GM21381 (cell line): ENCODE measurements at regions not wholly inside any gene's neighbourhood (a gene's known extent, or its start where the extent isn't known, plus 50 kb on each side); places are given as distances from the start of the nearest gene placed in this dataset.
"Not testable (repeated sequence)": the region's sequence is repeated elsewhere in the genome, so short reads cannot be mapped to it uniquely, and the experiment has no call there.

Source experiments
- ATAC-seq: cut with Tn5 transposase; IDR thresholded peaks from one replicate; pipeline ENCODE4 v1.9.1; 2021; ENCODE audit warnings: mild to moderate bottlenecking, moderate library complexity; ENCODE audit not compliant: unreplicated experiment

GRCh38 chr16:5971106-5971505, 873.5 kb upstream of the EEF2KMT start:
- no peak for ATAC-seq

- no peak for ATAC-seq
These were observed 868.4 kb upstream of the EEF2KMT start for GRCh38 chr16:5966004-5966403.

GRCh38 chr16:5965321-5965720, 867.7 kb upstream of the EEF2KMT start:
- ATAC-seq = no peak

GRCh38 chr16:5951486-5951885, 853.9 kb upstream of the EEF2KMT start:
- ATAC-seq = no peak

- no peak for ATAC-seq
These were observed 847.4 kb upstream of the EEF2KMT start for GRCh38 chr16:5944971-5945370.

- ATAC-seq = no peak
These were observed 841.0 kb upstream of the EEF2KMT start for GRCh38 chr16:5938607-5939006.

- no peak for ATAC-seq
These were observed 835.3 kb upstream of the EEF2KMT start for GRCh38 chr16:5932906-5933305.

- ATAC-seq = no peak
These were observed 831.0 kb upstream of the EEF2KMT start for GRCh38 chr16:5928476-5929065.

GRCh38 chr16:5925850-5926249, 828.3 kb upstream of the EEF2KMT start:
- ATAC-seq = no peak

- no peak for ATAC-seq
These were observed 825.1 kb upstream of the EEF2KMT start for GRCh38 chr16:5922686-5923085.

GRCh38 chr16:5918567-5919130, 821.1 kb upstream of the EEF2KMT start:
- no peak for ATAC-seq

- ATAC-seq = no peak
These were observed 820.0 kb upstream of the EEF2KMT start for GRCh38 chr16:5917436-5918195.

GRCh38 chr16:5916711-5917191, 819.2 kb upstream of the EEF2KMT start:
- no peak for ATAC-seq

- ATAC-seq = no peak
These were observed 813.6 kb upstream of the EEF2KMT start for GRCh38 chr16:5911241-5911640.

- not testable (repeated sequence) for ATAC-seq
These were observed 812.0 kb upstream of the EEF2KMT start for GRCh38 chr16:5909556-5909955.

GRCh38 chr16:5907544-5907943, 809.9 kb upstream of the EEF2KMT start:
- no peak for ATAC-seq

- ATAC-seq = no peak
These were observed 808.8 kb upstream of the EEF2KMT start for GRCh38 chr16:5906351-5906750.

GRCh38 chr16:5905935-5906334, 808.3 kb upstream of the EEF2KMT start:
- ATAC-seq = no peak

GRCh38 chr16:5903832-5904231, 806.2 kb upstream of the EEF2KMT start:
- no peak for ATAC-seq

- no peak for ATAC-seq
These were observed 805.6 kb upstream of the EEF2KMT start for GRCh38 chr16:5903153-5903552.

GRCh38 chr16:5900046-5900445, 802.5 kb upstream of the EEF2KMT start:
- ATAC-seq = no peak

GRCh38 chr16:5895976-5896375, 798.4 kb upstream of the EEF2KMT start:
- ATAC-seq = no peak
